Muscle layer of colon (tissue), 2 donors: ENCODE measurements at regions not wholly inside any gene's neighbourhood (a gene's known extent, or its start where the extent isn't known, plus 50 kb on each side); places are given as distances from the start of the nearest gene placed in this dataset.

Experiments used
- H3K27ac ChIP-seq: one replicate; pipeline ENCODE4 v1.7.0; 2013; ENCODE audit warnings: low read depth, mild to moderate bottlenecking, low read length, moderate library complexity
- H3K27me3 ChIP-seq, 2 donors: one replicate each; pipeline ENCODE4 v1.7.0; 2013; ENCODE audit warnings: low read length in 2 of 2, mild to moderate bottlenecking in 2 of 2; ENCODE audit not compliant: insufficient read depth in 2 of 2, control insufficient read depth in 1 of 2
- H3K36me3 ChIP-seq: one replicate; pipeline ENCODE4 v1.7.0; 2013; ENCODE audit warnings: mild to moderate bottlenecking, low read length; ENCODE audit not compliant: insufficient read depth
- H3K4me1 ChIP-seq: one replicate; pipeline ENCODE4 v1.7.0; 2013; ENCODE audit warnings: mild to moderate bottlenecking, low read length; ENCODE audit not compliant: insufficient read depth
- H3K4me3 ChIP-seq, 2 donors: one replicate each; pipeline ENCODE4 v1.7.0; 2013; ENCODE audit warnings: low read length in 2 of 2, low read depth in 1 of 2, mild to moderate bottlenecking in 1 of 2, moderate library complexity in 1 of 2
- H3K9ac ChIP-seq: one replicate; pipeline ENCODE4 v1.7.0; 2013; ENCODE audit warnings: low read length
- H3K9me3 ChIP-seq: one replicate; pipeline ENCODE4 v1.7.0; 2013; ENCODE audit warnings: mild to moderate bottlenecking, low read length
- donor health status: abdominal sarcoma.
- donor health status: Adenocarcinoma of cecum.

GRCh38 chr21:15423676-15424445 lies 305.9 kb upstream of the USP25 start:
- no peaks in the 10 kb centered on the region for H3K9me3 ChIP-seq
- H3K27ac ChIP-seq, result no peak overlapping the region
- H3K9ac ChIP-seq, result no peak overlapping the region
- H3K4me3 ChIP-seq, result no peak overlapping the region
- no peaks in the 10 kb centered on the region for H3K27me3 ChIP-seq
- no peaks in the 10 kb centered on the region for H3K4me1 ChIP-seq
- no peaks in the 10 kb centered on the region for H3K36me3 ChIP-seq

DNA sequence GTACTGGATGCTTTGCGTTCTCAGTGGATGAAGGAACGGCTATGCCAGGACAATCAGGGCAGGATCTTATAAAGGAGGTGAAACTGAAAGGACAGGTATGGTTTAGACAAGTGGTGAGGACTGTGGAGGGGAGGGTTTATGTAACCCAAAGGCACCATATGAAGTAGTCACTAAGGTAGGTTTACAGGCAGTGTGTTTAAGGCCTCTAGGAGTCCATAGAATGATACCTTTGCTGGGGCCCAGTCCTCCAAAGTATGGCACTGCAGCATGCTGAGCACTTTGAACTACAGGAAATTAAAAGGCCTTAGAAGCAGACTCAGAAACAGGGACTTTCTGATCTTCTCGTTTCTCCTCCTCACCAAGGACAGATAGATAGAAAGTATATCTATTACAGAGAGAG lies 304.7 kb upstream of the USP25 start:
- Histone ChIP-seq H3K9me3 (no peaks in the 10 kb centered on the region), H3K9ac (no peak overlapping the region), H3K36me3 (no peaks in the 10 kb centered on the region), H3K4me1 (no peaks in the 10 kb centered on the region), H3K27me3 (no peaks in the 10 kb centered on the region), H3K27ac (no peak overlapping the region), H3K4me3 (no peak overlapping the region)

DNA sequence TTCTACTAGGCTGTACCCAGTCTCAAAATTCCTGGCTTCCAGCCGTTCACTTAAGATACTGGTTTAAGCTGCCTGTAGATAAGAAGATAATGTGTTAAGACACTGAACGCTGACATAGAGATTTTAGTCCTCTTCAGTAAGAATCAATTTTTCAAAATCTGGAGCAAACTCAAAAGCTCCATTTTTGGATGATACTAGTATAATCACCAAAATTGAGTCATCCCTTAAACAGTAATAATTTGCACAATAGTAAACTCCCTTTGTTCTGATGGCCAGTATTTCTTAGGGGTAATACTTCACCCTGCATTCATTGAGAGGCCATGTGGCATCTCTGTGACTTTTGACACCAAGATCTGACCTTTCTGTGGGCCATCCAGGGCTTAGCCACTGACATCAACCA lies 299.8 kb upstream of the USP25 start:
- Histone ChIP-seq H3K27me3 (no peaks in the 10 kb centered on the region), H3K4me1 (no peaks in the 10 kb centered on the region), H3K4me3 (no peak overlapping the region), H3K9me3 (no peaks in the 10 kb centered on the region), H3K9ac (no peak overlapping the region), H3K36me3 (no peaks in the 10 kb centered on the region), H3K27ac (no peak overlapping the region)

DNA sequence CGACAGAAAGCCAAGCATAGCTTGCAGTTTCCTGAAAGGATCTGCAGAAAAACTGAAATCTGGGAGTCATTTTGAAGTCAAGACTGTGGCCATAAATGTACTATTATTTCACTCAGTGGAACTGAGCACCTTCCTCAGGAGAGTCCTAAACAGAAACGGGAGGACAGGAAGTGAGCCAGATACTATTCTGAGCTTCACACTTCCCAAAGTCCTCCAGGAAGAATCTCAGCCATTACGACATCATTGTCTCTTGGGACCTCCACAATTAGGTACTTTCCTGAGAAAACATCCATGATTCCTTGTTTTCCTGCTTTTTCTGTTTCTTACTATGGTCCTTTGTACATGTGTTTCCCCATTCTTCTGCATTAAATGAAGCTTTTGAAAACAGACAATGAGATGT lies 299.2 kb upstream of the USP25 start:
- no peaks in the 10 kb centered on the region for H3K4me1 ChIP-seq
- no peaks in the 10 kb centered on the region for H3K9me3 ChIP-seq
- H3K9ac ChIP-seq, result no peak overlapping the region
- no peaks in the 10 kb centered on the region for H3K36me3 ChIP-seq
- no peaks in the 10 kb centered on the region for H3K27me3 ChIP-seq
- H3K27ac ChIP-seq, result no peak overlapping the region
- no peak overlapping the region for H3K4me3 ChIP-seq

GRCh38 chr21:15431053-15431452 lies 298.7 kb upstream of the USP25 start:
- H3K9me3 ChIP-seq, result no peaks in the 10 kb centered on the region

GRCh38 chr21:15433091-15433490 lies 296.7 kb upstream of the USP25 start:
- Histone ChIP-seq H3K4me3 (no peak overlapping the region), H3K36me3 (no peaks in the 10 kb centered on the region), H3K27ac (no peak overlapping the region), H3K9me3 (no peaks in the 10 kb centered on the region), H3K4me1 (peaks cover 4% of the 10 kb centered on the region), H3K9ac (no peak overlapping the region), H3K27me3 (no peaks in the 10 kb centered on the region)

More at GRCh38 chr21:15431053-15431452, 298.7 kb upstream of the USP25 start:
- Histone ChIP-seq H3K27ac (no peak overlapping the region), H3K4me3 (no peak overlapping the region), H3K9ac (no peak overlapping the region), H3K36me3 (no peaks in the 10 kb centered on the region), H3K4me1 (no peaks in the 10 kb centered on the region), H3K27me3 (no peaks in the 10 kb centered on the region)

DNA sequence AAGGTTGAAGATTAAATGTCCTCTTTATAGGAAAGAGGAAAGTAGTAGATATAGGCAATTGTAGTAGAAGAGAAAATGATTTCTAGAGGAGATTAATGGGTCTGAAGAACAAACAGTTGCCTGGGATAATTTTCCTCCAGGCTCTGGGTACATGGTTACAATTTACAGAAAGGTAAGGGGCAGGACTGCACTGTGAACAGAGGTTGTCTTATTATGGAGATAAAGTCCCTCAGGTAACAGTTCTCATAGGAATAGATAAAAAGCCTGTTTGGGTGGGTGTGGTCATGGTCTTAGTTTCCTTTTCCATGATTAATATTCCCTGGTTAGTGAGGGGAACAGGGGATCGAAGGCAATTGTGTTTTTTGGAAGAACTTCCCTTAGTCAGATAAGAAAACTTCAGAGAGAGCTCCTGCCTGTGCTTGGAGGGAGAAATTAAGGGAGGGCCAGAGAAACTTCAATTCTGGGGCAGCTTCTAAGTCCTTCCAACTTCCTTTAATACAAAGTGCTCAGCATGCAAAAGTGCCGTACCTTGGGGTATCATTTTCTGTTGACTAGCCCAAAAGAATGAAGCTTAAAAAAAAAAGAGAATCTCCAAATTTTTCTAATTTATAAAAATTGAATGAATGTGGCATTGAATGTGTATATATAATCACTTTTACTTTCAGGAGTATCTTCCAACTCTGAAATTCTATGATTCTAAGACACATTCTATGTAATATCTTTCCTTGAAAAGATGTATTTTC lies 295.4 kb upstream of the USP25 start:
- H3K4me3 ChIP-seq, result no peak overlapping the region
- H3K27ac ChIP-seq, result no peak overlapping the region
- H3K9me3 ChIP-seq, result no peaks in the 10 kb centered on the region
- peaks cover 6% of the 10 kb centered on the region for H3K4me1 ChIP-seq
- H3K27me3 ChIP-seq, result no peaks in the 10 kb centered on the region
- H3K9ac ChIP-seq, result no peak overlapping the region
- H3K36me3 ChIP-seq, result no peaks in the 10 kb centered on the region

DNA sequence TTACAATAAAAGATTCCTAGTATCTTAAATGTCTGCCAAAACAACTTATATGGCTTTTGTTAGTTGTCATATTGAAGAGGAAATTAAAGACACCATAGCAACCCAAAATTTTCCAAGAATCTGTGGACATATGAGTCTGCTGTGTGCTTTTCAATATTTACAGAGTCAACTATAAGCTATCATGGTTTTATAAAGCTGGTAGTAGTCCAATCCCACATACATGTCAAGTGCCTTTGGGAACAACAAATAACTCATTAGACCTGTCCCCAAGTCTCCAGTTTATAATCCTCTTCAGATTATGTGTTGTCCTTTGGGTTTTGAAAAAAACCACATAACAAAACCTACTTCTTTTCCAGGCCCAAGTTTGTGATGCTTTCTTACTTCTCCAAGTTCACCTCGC lies 293.8 kb upstream of the USP25 start:
- H3K27ac ChIP-seq, result no peak overlapping the region
- H3K36me3 ChIP-seq, result no peaks in the 10 kb centered on the region

DNA sequence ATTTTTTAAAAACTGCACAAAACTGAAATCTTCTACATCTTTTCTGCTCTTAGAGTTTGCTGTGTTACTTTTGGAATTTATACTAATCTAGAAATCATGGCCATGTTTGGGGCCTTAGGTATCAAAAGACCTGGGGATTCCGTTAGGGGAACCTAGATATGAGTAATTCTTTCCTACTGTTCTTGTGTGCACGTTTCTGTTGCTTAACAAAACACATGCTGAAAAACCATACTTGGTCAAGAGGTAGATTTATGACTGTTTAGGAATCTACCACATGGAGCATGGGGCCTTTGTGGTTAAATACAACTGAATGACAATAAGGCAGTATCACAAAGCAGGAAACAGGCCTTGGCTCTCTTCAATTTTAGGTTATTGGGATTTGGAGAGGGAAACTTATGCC lies 291.9 kb upstream of the USP25 start:
- Histone ChIP-seq H3K9ac (no peak overlapping the region), H3K9me3 (no peaks in the 10 kb centered on the region), H3K4me3 (no peak overlapping the region), H3K4me1 (peaks cover 24% of the 10 kb centered on the region), H3K36me3 (no peaks in the 10 kb centered on the region), H3K27ac (no peak overlapping the region), H3K27me3 (no peaks in the 10 kb centered on the region)

More for the DNA sequence above, 293.8 kb upstream of the USP25 start:
- Histone ChIP-seq H3K27me3 (no peaks in the 10 kb centered on the region), H3K4me1 (peaks cover 11% of the 10 kb centered on the region), H3K9me3 (no peaks in the 10 kb centered on the region), H3K9ac (no peak overlapping the region), H3K4me3 (no peak overlapping the region)

DNA sequence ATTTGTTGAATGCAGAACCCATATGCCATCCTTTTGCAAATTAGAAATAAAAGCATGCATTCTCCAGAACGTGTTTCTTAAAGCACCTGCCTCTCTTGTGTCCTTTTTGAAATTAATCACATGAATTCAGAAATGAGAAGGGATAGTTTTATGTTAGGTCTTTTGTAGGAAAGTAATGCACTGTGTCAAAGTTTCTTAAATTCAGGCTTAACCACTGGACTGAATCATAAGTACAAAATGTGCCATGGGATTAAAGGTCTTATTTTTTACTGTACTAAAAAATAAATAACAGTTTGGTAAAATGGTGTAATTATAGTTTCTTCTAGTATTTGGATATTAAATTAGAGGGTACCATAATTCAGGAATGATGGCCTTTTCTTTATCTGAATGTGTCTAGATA lies 290.1 kb upstream of the USP25 start:
- no peak overlapping the region for H3K4me3 ChIP-seq
- H3K27me3 ChIP-seq, result no peaks in the 10 kb centered on the region
- H3K9me3 ChIP-seq, result no peaks in the 10 kb centered on the region
- H3K27ac ChIP-seq, result no peak overlapping the region
- H3K9ac ChIP-seq, result no peak overlapping the region
- H3K36me3 ChIP-seq, result no peaks in the 10 kb centered on the region
- peaks cover 42% of the 10 kb centered on the region for H3K4me1 ChIP-seq

DNA sequence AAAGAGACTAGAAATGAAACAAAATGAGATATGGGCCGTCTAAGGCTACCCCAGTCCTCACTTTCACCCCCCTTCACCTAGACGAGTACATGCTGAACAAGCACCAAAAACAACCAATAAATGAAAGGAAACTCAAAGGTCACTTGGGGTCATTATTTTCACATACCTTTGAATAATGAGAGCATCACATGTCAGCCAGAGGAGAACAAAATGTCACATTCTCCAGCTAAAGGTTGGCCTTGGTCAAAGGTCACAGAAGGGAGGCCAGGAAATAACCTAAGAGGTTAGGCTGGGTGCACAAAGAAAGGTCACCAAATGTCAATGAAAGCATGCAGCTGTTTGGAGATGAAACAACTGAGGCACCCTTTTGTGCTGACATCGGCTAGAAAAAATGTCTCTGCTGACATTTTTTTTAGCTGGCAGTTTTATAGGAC lies 288.7 kb upstream of the USP25 start:
- Histone ChIP-seq H3K4me3 (no peak overlapping the region), H3K27me3 (no peaks in the 10 kb centered on the region), H3K9ac (no peak overlapping the region), H3K4me1 (peaks cover 42% of the 10 kb centered on the region), H3K9me3 (no peaks in the 10 kb centered on the region), H3K27ac (no peak overlapping the region), H3K36me3 (no peaks in the 10 kb centered on the region)
